GM12892 (cell line): ENCODE measurements at regions not wholly inside any gene's neighbourhood (a gene's known extent, or its start where the extent isn't known, plus 50 kb on each side); places are given as distances from the start of the nearest gene placed in this dataset.

Experiments used
- POLR2A ChIP-seq: IDR thresholded peaks from 2 replicates; pipeline ENCODE4 v1.6.1; 2011; ENCODE audit warnings: low read depth, low read length, control low read depth
- POLR2AphosphoS5 ChIP-seq: IDR thresholded peaks from 2 replicates; pipeline ENCODE4 v1.6.1; 2011; ENCODE audit warnings: low read depth, low read length, control low read depth
- TAF1 ChIP-seq: IDR thresholded peaks from 2 replicates; pipeline ENCODE4 v1.6.1; 2011; ENCODE audit warnings: low read depth, mild to moderate bottlenecking, control low read depth, low read length, borderline replicate concordance

DNA sequence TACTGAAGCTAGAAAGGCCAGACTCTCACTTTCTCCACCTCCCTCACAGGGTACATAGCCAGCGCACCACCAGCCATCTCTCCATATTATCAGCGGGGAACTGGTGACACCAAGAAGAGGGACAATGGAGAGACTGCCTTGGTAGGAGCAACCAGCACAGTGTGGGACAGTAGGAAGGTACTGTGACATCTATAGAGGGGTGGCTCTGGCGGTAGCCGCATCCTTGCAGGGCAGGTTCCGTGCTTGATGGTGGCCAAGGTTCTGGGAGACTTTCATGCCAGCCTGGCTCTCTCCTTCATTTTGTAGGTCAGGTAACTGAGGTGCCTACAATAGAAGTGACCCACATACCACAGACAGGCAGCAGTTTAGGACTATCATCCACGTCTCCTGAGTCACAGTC, 65.5 kb upstream of the SMIM23 start:
- TF ChIP-seq POLR2AphosphoS5 = no peak
- no peak for TF ChIP-seq POLR2A
- TF ChIP-seq TAF1 = no peak
